ENCODE measurements at regions not wholly inside any gene's neighbourhood (a gene's known extent, or its start where the extent isn't known, plus 50 kb on each side); places are given as distances from the start of the nearest gene placed in this dataset.

DNA sequence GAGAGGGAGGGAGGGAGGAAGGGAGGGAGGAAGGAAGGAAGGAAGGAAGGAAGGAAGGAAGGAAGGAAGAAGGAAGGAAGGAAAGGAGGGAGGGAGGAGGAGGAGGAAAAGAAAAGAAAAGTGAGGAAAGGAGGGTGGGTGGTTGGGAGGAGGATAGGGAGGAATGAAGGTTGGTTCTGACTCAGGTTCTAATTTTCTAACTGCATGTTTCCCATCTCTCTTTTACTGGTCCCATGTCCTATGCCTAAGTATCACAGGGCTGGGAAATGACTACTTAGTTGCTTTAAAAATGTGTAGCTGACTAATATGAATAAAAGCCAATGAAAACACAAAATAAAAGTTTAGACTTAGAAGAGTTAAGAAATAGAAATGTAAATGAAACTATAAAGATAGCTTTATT lies 890.9 kb upstream of the POT1 start:
- TF ChIP-seq CSDC2 (CRISPR knock-in tag; IDR thresholded peaks at IDR 0.05) = no peak
- TF ChIP-seq ARNTL (CRISPR knock-in tag; IDR thresholded peaks at IDR 0.05; ENCODE audit: borderline replicate concordance, low read depth) = no peak
- no peak for TF ChIP-seq POU6F1 (CRISPR knock-in tag; IDR thresholded peaks at IDR 0.05; ENCODE audit: borderline replicate concordance, low read depth)
